ENCODE measurements at regions not wholly inside any gene's neighbourhood (a gene's known extent, or its start where the extent isn't known, plus 50 kb on each side); places are given as distances from the start of the nearest gene placed in this dataset.

GRCh38 chr6:120903836-120904235 lies 430.4 kb downstream of the TBC1D32 start:
- dilution Hi-C loops (cut with HindIII; ENCODE audit: low sequenced_read_pairs, unreplicated experiment) (no loop called here), in situ Hi-C loops (cut with MboI; ENCODE audit: low sequenced_read_pairs) (no loop called here)
- BruUV-seq (replicated peaks): no TSS peak

More at GRCh38 chr6:120903836-120904235, 430.4 kb downstream of the TBC1D32 start:
- H3K4me2 ChIP-seq (ENCODE audit: low read depth, low read length): no peak overlapping the region
- H3K36me3 ChIP-seq (ENCODE audit: control insufficient read depth, insufficient read depth, low read length): no peaks in the 10 kb centered on the region
- H2BK15ac ChIP-seq (ENCODE audit: low read depth, low read length): no peak overlapping the region
- no peak for TF ChIP-seq MAFK (IDR thresholded peaks at IDR 0.05; ENCODE audit: low read depth, low read length)
- no peak for TF ChIP-seq MXI1 (IDR thresholded peaks at IDR 0.05; ENCODE audit: borderline replicate concordance, low read depth, low read length)
- TF ChIP-seq CEBPB (IDR thresholded peaks at IDR 0.05; ENCODE audit: low read depth, low read length): no peak
- no peak for TF ChIP-seq USF2 (IDR thresholded peaks at IDR 0.05; ENCODE audit: low read depth, low read length)
- no peak overlapping the region for H2AK9ac ChIP-seq (replicated peaks; ENCODE audit: low read depth, low read length, poor library complexity)
- H3K9me3 ChIP-seq (ENCODE audit: control insufficient read depth, insufficient read depth, low read length): peaks cover 5% of the 10 kb centered on the region
- no peak overlapping the region for H2BK20ac ChIP-seq (ENCODE audit: low read depth, low read length)
- H3K9ac ChIP-seq (ENCODE audit: low read depth, low read length): no peak overlapping the region
- DNase-seq (no peak), ATAC-seq (ENCODE audit: low read depth) (no peak)
- no peak overlapping the region for H3K4ac ChIP-seq (ENCODE audit: low read depth, low read length)
- H4K20me1 ChIP-seq (ENCODE audit: insufficient read depth, low read length): no peaks in the 10 kb centered on the region
- intact Hi-C loops (cut with micrococcal nuclease): no loop called here
- H3K27me3 ChIP-seq (ENCODE audit: control insufficient read depth, insufficient read depth, low read length): no peaks in the 10 kb centered on the region
- no peaks in the 10 kb centered on the region for H3K9me1 ChIP-seq (ENCODE audit: insufficient read depth, low read length)
- H2AK5ac ChIP-seq (ENCODE audit: low read depth, low read length): no peak overlapping the region
- no peak overlapping the region for H2AFZ ChIP-seq (replicated peaks; ENCODE audit: low read length, poor library complexity)
- no peak overlapping the region for H2BK120ac ChIP-seq (ENCODE audit: low read depth, low read length)
- POLR2A ChIA-PET (ENCODE audit: unreplicated experiment): no interaction called here
- CTCF ChIA-PET: no interaction called here
- H3K27ac ChIP-seq (ENCODE audit: insufficient read depth, low read length): no peak overlapping the region
- no peak overlapping the region for H3K18ac ChIP-seq (ENCODE audit: low read depth, low read length)
- H3K79me1 ChIP-seq (ENCODE audit: low read depth in 1 of 2, low read length in 2 of 2): no peaks in the 10 kb centered on the region
- H3K56ac ChIP-seq (ENCODE audit: extremely low read depth, insufficient read depth, low read length): no peak overlapping the region
- H3K4me1 ChIP-seq (ENCODE audit: control insufficient read depth, insufficient read depth, low read length): no peaks in the 10 kb centered on the region
- H4K91ac ChIP-seq (ENCODE audit: insufficient read depth, low read depth, low read length): no peak overlapping the region
- no peak overlapping the region for H3K4me3 ChIP-seq (ENCODE audit: insufficient read depth, low read depth, low read length)
- no CpG with 5 or more reads among the region's 2 CpGs for WGBS, 2 experiments (ENCODE audit: extremely low coverage in 2 of 2, insufficient read length in 1 of 2)
- no peak overlapping the region for H4K8ac ChIP-seq (ENCODE audit: low read depth in 2 of 2, low read length in 2 of 2)
- no peak overlapping the region for H3K14ac ChIP-seq (replicated peaks; ENCODE audit: low read depth, low read length)
- H4K5ac ChIP-seq (ENCODE audit: low read depth, low read length): no peak overlapping the region
- H2BK5ac ChIP-seq (ENCODE audit: low read depth, low read length, poor library complexity, severe bottlenecking): no peak overlapping the region
- H3K23ac ChIP-seq (ENCODE audit: low read depth, low read length): no peak overlapping the region

All from IMR-90 (cell line).